ENCODE measurements at regions not wholly inside any gene's neighbourhood (a gene's known extent, or its start where the extent isn't known, plus 50 kb on each side); places are given as distances from the start of the nearest gene placed in this dataset.

DNA sequence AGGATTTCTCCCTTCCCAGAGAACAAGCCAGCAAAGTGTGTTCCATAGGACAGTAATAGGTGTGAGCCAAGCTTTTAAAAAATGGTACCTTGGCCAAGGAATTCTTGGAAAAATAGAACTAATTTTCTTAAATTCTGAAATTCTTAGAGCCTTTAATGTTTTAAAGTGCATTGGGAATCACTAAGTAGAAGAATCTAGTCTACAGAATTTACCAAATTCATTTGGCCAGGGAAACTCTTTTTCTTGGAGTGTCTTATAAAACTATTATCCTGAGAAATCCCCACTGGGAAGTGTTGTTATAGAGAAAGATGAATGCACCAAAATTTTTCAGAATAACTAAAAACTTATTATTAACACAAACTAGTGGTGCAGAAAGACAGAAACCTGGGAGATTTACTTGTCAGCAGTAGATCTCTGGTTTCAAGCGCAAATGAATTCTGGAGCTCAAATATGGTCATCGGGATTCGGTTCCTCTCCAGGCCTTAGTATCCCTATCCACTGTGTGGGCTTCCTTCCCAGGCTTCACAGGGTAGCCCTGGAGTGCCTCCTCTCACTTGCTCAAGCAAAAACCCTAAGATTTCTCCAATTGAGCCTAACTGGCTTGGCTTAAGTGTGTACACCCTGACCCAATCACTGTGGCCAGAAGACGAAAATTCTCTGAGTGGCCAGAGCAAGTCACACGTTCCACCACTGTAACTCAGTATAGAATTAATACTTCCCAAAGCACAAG, 217.8 kb downstream of the CHD9NB start:
- TF ChIP-seq, protein P1, sequence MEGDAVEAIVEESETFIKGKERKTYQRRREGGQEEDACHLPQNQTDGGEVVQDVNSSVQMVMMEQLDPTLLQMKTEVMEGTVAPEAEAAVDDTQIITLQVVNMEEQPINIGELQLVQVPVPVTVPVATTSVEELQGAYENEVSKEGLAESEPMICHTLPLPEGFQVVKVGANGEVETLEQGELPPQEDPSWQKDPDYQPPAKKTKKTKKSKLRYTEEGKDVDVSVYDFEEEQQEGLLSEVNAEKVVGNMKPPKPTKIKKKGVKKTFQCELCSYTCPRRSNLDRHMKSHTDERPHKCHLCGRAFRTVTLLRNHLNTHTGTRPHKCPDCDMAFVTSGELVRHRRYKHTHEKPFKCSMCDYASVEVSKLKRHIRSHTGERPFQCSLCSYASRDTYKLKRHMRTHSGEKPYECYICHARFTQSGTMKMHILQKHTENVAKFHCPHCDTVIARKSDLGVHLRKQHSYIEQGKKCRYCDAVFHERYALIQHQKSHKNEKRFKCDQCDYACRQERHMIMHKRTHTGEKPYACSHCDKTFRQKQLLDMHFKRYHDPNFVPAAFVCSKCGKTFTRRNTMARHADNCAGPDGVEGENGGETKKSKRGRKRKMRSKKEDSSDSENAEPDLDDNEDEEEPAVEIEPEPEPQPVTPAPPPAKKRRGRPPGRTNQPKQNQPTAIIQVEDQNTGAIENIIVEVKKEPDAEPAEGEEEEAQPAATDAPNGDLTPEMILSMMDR (IDR thresholded peaks at IDR 0.05; ENCODE audit: insufficient read depth, low read depth, low read length), result no peak
- TF ChIP-seq EZH2 (IDR thresholded peaks at IDR 0.05; ENCODE audit: insufficient read depth, low read length), result no peak

Data from astrocyte (in vitro differentiated cells and primary cell).